GM20000 (cell line): ENCODE measurements at regions not wholly inside any gene's neighbourhood (a gene's known extent, or its start where the extent isn't known, plus 50 kb on each side); places are given as distances from the start of the nearest gene placed in this dataset.
"Not testable (repeated sequence)": the region's sequence is repeated elsewhere in the genome, so short reads cannot be mapped to it uniquely, and the experiment has no call there.

Source experiments
- DNase-seq: peaks from one replicate; pipeline ENCODE4 v3.0.0; 2012; ENCODE audit warnings: low spot score
- CTCF ChIP-seq: IDR thresholded peaks from 2 replicates; pipeline ENCODE4 v1.5.1; 2012; ENCODE audit warnings: mild to moderate bottlenecking, control low read depth; ENCODE audit errors: extremely low read depth, missing control alignments

GRCh38 chr19:37303591-37304171 is 67.2 kb upstream of the ZNF527 start:
- TF ChIP-seq CTCF: no peak
- DNase-seq: no peak

GRCh38 chr19:37304190-37304883 is 66.6 kb upstream of the ZNF527 start:
- no peak for DNase-seq
- no peak for TF ChIP-seq CTCF

- no peak for TF ChIP-seq CTCF
- DNase-seq: no peak
Measured at GRCh38 chr19:37304884-37305255, 66.0 kb upstream of the ZNF527 start.

GRCh38 chr19:37306383-37306963 is 64.4 kb upstream of the ZNF527 start:
- TF ChIP-seq CTCF: no peak
- DNase-seq: no peak

- peak; percentile 24 for TF ChIP-seq CTCF
- no peak for DNase-seq
Measured at GRCh38 chr19:37309834-37310575, 60.9 kb upstream of the ZNF527 start.

GRCh38 chr19:37312531-37313334 is 58.2 kb upstream of the ZNF527 start:
- DNase-seq: not testable (repeated sequence)

GRCh38 chr19:37313335-37313627 is 57.6 kb upstream of the ZNF527 start:
- no peak for DNase-seq
- no peak for TF ChIP-seq CTCF
